ENCODE measurements at regions not wholly inside any gene's neighbourhood (a gene's known extent, or its start where the extent isn't known, plus 50 kb on each side); places are given as distances from the start of the nearest gene placed in this dataset.

DNA sequence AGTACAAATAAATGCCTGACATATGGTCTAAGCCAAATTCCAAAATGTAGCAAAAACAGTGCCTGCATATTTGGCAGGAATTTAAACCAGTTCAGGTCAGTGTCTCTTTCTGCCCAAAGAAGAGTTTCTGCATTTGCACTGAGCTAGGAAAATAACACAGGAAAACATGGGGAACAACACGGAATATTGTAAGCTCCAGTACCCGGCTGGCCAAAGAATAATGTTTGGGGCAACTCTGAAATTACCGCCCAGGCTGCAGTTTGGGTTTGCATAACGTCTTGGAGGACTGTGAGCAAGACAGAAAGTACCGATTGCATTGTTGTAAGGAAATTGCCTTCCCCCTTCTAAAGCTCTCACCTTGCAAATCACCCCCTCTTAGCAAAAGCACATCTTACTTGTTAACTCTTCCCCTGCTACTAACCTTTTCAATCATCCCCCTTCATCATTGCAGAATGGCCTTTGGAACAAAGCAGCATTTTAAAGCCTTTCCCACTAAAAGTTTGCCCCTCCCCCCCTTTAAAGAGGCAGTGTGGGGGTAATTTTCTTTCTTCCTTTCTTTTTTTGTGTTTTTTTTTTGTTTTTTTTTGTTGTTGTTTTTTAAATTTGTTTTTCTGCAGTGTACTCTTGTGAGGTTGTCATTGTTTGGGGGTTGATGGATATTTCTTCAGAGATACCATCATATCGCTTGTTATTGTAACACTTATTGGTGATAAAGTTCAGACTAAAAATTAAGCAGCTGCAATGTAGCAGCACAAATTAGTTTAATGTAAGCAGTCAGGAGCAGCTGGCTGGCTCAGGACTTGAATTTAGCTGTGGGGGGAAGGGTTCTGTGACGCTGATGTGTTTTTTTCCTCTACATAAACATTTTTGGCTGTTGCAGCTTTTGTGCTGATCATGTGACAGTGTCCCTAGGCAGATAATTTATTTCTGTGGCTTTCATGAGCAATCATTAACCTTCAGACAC lies 100.0 kb upstream of the CITED2 start (continued):
- no peak for TF ChIP-seq ARID3B (CRISPR knock-in tag; IDR thresholded peaks at IDR 0.05; ENCODE audit: borderline replicate concordance)
- no peak for TF ChIP-seq SMARCB1 (IDR thresholded peaks at IDR 0.05; ENCODE audit: insufficient read length, low read depth)
- no peak for TF ChIP-seq RFX5 (IDR thresholded peaks at IDR 0.05; ENCODE audit: low read depth, low read length)
- TF ChIP-seq SFPQ (IDR thresholded peaks at IDR 0.05; ENCODE audit: low read depth, low read length), result no peak
- TF ChIP-seq ZNF717 (CRISPR knock-in tag; IDR thresholded peaks at IDR 0.05), result no peak
- TF ChIP-seq ZNF778 (CRISPR knock-in tag; IDR thresholded peaks at IDR 0.05), result no peak
- TF ChIP-seq TAF7 (tag; IDR thresholded peaks at IDR 0.05), result no peak
- TF ChIP-seq DDX20 (tag; IDR thresholded peaks at IDR 0.05; ENCODE audit: low read depth), result no peak
- TF ChIP-seq, protein P1, sequence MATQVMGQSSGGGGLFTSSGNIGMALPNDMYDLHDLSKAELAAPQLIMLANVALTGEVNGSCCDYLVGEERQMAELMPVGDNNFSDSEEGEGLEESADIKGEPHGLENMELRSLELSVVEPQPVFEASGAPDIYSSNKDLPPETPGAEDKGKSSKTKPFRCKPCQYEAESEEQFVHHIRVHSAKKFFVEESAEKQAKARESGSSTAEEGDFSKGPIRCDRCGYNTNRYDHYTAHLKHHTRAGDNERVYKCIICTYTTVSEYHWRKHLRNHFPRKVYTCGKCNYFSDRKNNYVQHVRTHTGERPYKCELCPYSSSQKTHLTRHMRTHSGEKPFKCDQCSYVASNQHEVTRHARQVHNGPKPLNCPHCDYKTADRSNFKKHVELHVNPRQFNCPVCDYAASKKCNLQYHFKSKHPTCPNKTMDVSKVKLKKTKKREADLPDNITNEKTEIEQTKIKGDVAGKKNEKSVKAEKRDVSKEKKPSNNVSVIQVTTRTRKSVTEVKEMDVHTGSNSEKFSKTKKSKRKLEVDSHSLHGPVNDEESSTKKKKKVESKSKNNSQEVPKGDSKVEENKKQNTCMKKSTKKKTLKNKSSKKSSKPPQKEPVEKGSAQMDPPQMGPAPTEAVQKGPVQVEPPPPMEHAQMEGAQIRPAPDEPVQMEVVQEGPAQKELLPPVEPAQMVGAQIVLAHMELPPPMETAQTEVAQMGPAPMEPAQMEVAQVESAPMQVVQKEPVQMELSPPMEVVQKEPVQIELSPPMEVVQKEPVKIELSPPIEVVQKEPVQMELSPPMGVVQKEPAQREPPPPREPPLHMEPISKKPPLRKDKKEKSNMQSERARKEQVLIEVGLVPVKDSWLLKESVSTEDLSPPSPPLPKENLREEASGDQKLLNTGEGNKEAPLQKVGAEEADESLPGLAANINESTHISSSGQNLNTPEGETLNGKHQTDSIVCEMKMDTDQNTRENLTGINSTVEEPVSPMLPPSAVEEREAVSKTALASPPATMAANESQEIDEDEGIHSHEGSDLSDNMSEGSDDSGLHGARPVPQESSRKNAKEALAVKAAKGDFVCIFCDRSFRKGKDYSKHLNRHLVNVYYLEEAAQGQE (IDR thresholded peaks at IDR 0.05; ENCODE audit: borderline replicate concordance), result no peak; the same call in 1 of the 2 replicates
- TF ChIP-seq, protein P1 (CRISPR knock-in tag; IDR thresholded peaks at IDR 0.05; ENCODE audit: low read depth), result no peak
- no peak for TF ChIP-seq ZNF507 (tag; conservative IDR thresholded peaks at IDR 0.05)
- TF ChIP-seq CHD4 (IDR thresholded peaks at IDR 0.05; ENCODE audit: insufficient read depth, insufficient replicate concordance, low read depth, low read length, poor library complexity, severe bottlenecking), result peak; percentile 39
- TF ChIP-seq ESRRA (IDR thresholded peaks at IDR 0.05; ENCODE audit: borderline replicate concordance, low read depth), result no peak
- TF ChIP-seq KAT2B (IDR thresholded peaks at IDR 0.05; ENCODE audit: low read depth, low read length), result no peak
- no peak for TF ChIP-seq C11orf30 (IDR thresholded peaks at IDR 0.05; ENCODE audit: low read depth)
- no peak for TF ChIP-seq POLR2G (IDR thresholded peaks at IDR 0.05; ENCODE audit: low read depth, low read length)

Measured in K562 (cell line).